ENCODE measurements at regions not wholly inside any gene's neighbourhood (a gene's known extent, or its start where the extent isn't known, plus 50 kb on each side); places are given as distances from the start of the nearest gene placed in this dataset.

DNA sequence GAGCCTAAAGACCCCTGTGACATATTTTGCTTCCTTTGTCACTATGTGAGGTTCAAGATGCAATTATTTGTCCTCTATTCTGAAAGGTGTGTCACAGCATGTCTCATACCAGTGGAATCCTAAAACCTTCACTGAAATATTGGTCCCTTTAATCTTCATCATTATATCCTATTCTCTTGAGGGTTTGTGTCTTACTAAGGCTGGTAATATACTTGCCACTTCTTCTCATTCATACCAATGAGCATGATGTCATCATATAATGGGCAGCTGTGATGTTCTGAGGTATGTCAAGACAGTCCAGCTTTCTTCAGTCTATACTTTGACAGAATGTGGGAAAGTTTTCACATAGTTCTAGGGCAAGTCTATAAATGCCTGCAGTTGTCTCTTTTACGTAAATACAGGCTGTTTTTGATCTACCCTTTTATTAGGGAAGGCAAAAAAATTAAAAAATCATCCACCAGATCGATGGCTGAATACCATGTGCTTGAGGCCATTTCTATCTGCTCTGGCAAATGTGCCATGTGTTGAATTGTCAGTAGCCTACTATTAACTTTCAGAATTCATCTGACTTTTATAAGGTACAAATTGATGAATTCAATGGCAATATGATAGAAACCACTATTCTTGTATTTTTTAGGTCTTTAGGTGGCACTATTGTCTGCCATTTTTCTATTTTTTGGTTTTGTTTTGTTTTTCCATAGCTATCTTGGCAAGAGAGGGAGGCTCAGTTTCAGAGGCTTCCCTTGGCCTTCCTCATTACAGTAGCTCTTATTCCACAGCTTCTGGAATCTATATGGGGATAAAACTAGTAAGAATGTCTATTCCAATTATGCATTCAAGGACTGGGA, 209.0 kb downstream of the PPARGC1A start:
- DNase-seq (no peak), ATAC-seq (ENCODE audit: poor library complexity) (no peak)
- intact Hi-C loops (cut with DNase I), result no loop called here

DNA sequence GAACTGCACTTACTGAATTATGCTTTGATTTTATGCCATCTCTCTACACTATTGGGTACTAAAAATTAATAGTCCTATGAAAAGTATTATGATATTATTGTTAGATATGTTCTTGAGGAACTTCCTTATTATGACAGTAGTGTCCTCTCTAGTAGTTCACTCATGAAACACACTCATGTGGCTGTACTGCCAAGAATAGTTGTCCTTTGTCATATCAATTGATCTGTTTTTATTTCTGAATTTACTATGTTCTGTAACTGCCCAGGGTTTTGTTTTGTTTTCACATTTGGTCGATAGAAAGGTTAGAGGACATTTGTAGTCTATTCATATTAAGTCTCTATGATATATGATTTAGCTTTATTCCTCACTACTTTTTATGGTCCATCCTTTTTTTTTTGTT, 215.2 kb downstream of the PPARGC1A start:
- no peak for DNase-seq
- intact Hi-C loops (cut with DNase I), result no loop called here
- no peak for ATAC-seq (ENCODE audit: poor library complexity)

DNA sequence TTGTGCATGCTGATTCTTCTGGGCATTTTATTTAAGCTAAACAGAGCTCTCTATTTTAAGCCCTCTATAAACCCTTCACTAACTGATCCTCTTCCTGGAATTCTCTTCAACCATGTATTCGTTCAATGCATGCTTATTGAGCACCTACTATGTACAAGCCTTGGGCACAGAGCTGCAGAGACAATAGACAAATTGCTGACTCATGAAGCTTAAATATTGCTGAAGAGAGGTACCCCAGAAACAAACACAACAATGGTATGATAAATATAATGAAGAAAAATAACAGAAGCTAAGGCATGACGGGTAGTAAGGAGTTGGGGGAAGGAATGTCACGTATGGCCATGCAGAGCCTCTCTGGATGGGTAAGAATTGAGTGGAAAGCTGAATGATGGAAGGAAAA, 222.2 kb downstream of the PPARGC1A start:
- ATAC-seq (ENCODE audit: poor library complexity) (no peak), DNase-seq (no peak)
- intact Hi-C loops (cut with DNase I), result no loop called here

DNA sequence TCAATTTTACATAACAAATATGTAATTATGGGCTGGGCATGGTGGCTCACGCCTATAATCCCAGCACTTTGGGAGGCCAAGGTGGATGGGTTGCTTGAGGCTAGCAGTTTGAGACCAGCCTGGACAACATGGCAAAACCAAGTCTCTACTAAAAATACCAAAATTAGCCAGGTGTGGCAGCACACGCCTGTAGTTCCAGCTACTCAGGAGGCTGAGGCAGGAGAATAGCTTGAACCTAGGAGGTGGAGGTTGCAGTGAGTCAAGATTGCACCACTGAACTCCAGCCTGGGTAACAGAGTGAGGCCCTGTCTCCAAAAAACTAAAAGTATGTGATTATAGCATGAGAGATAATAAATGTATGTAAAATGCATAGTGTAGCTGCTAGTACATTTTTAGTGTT, 229.0 kb downstream of the PPARGC1A start:
- ATAC-seq (ENCODE audit: poor library complexity) (no peak), DNase-seq (no peak)
- intact Hi-C loops (cut with DNase I), result no loop called here

DNA sequence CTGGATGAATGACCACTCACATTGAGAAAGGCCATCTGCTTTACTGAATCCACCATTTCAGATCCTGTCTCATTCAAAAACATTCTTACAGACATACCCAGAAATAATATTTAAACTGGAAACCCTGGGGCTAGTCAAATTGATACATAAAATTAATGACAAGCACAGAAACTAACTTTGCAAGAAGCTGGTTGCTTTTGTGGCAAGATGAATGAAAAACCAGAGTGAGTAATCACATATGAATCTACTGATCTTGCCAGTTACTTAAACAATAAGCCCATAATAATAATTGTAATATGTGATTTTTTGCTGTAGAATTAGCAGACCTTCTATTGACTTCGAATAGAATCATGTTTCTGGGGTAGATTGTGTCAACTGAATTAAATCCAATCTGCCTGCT, 235.1 kb downstream of the PPARGC1A start:
- ATAC-seq (ENCODE audit: poor library complexity) (no peak), DNase-seq (no peak)
- intact Hi-C loops (cut with DNase I), result no loop called here

DNA sequence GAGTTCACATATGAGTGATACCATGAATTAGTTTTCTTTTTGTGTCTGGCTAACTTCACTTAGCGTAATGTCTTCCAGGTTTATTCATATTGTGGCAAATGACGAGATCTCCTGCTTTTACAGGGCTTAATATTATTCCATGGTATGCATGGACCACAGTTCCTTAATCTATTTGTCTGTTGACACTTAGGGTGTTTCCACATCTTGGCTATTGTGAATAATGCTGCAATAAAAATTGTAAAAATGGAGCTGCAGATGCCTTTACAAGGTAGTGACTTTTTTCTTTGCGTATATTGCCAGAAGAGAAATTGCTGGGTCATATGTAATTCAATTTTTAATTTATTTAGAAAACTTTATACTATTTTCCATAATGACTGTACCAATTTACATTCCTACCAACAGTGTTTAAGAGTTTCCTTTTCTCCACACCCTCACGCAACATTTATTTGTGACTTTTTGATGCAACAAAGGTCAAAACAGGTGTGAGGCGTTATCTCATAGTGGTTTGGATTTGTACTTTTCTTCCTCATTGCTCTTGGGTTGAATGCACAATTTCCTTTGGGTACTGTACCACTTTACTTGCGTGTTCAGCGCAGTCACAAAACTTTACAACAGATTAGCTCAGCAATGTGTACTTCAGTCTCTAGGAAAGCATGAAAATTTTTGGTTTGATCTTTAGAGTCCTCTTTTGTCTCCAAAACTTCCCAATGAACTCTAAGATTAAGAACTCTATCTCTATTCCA, 240.8 kb downstream of the PPARGC1A start:
- no peak for ATAC-seq (ENCODE audit: poor library complexity)
- DNase-seq, result no peak
- intact Hi-C loops (cut with DNase I), result no loop called here

DNA sequence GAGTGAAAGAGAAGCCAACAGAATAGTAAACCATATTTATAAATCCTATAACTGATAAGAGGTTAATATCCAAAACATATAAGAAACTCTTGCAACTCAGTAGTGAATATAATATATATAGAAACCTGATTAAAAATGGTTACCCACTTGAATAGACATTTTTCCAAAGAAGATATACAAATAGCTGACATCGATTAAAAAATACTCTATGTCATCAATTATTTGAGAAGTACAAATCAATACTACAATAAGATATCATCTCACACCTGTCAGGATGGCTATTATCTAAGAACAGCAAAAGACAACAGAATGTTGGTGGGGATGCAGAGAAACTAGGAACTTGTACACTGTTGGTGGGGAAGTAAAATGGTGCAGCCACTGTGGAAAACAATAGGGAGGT, 254.4 kb downstream of the PPARGC1A start:
- intact Hi-C loops (cut with DNase I), result no loop called here
- no peak for DNase-seq
- no peak for ATAC-seq (ENCODE audit: poor library complexity)

DNA sequence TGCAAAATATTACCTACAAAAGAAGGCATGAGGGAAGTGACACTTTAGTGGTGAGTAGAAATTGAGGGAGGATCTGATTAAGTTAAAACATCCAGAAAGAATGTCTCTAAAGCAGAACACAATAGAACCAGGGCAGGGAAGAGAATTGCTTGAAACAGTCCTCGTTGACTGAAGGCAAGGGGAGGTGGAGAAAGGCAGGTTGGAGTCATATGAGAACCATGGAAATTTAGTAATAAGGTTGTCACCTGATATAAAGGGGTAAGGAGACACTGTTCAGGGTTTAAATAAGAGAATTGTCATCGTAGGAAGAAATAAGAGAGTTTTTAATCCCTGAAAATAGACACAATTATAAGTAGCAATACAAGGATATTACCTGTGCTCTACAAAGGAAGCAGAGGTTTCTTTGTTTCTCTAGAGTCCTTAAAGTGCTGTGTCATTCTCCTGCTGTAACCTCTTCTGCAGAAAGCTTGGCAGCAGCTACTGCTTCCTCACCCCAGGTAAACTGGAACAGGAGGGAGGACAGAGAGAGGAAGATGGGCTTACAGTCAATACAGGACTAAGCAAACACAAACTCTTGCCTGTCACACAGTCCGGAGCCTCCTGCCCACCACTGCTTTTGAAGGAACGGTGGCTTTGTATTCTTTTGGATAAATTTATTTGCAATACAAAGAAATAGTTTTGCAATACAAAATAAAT, 258.4 kb downstream of the PPARGC1A start:
- ATAC-seq (ENCODE audit: poor library complexity) (no peak), DNase-seq (no peak)
- intact Hi-C loops (cut with DNase I), result no loop called here

DNA sequence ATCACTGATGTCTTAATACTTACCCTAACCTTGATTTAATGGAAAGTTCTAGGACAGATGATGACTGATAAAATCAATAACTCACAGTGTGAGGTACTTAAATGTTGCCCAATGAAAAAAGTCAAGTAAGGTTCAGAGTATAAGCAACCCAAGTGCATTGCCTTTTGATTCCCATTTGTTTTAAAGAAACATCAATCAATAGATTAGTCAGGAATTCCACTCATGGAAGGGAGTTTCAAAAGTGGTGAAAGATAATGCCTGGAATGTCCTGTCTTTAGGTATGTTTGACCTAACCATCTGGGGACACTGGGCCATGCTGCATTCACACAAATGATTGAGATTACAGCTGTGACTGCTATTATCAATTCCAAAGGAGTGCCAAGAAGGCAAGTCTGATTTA, 259.7 kb downstream of the PPARGC1A start:
- no peak for ATAC-seq (ENCODE audit: poor library complexity)
- intact Hi-C loops (cut with DNase I), result no loop called here
- DNase-seq, result no peak

DNA sequence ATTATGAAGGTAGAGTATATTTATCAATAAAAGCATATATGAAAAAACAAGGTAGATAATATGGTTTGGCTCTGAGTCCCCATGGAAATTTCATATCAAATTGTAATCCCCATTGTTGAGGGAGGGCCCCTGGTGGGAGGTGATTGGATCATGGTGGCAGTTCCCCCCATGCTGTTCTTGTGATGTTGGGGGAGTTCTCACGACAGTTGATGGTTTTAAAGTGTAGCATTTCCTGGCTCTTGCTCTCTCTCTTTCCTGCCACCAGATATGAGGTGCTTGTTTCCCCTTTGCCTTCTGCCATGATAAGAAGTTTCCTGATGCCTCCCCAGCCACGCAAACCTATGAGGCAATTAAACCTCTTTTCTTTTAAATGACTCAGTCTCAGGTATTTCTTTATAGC, 260.4 kb downstream of the PPARGC1A start:
- ATAC-seq (ENCODE audit: poor library complexity) (no peak), DNase-seq (no peak)
- intact Hi-C loops (cut with DNase I), result no loop called here

DNA sequence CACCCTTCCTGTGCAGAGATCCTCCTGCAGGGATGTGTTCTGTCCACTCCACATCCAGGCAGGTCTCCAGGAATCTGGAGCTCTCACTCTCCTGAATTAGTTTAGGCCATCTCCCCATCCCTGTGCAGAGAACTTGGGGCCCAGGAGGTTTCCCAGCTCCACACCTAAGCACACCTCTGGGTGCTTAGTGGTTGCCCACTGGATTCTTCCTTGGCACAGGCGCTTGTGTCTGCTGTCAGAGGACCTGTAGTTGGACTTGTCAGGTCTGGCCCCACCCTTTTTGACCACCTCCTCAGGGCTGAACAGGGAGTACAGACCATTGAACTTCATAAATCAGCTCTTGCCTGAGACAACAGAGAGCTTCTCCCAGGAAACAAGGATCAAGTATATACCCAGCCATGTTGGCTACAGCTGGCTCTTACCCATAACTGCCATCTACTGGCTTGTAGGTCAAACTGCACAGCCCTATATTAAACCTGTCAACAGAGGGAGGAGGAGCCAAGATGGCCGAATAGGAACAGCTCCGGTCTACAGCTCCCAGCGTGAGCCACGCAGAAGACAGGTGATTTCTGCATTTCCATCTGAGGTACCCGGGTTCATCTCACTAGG, 275.5 kb downstream of the PPARGC1A start:
- ATAC-seq (ENCODE audit: poor library complexity) (peak; percentile 71), DNase-seq (no peak)
- intact Hi-C loops (cut with DNase I), result no loop called here

DNA sequence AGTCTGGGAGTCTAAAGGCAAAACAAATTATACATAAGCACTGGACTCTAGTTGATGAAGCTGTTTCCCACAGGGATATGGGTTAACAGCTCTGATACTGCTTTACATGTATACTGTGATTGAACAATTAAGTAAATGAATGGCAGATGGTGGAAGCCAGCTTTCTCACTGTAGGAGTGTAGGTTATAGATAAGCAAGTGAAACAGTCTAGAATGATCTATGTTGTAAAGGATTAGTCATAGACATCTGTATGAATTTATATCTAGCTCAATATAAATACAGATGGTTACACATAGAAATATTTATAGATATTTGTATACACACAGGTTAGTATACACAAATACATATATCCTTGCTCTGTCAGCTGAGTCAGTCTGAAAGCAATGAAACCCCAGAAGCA, 276.1 kb downstream of the PPARGC1A start:
- DNase-seq (no peak), ATAC-seq (ENCODE audit: poor library complexity) (no peak)
- intact Hi-C loops (cut with DNase I), result no loop called here

DNA sequence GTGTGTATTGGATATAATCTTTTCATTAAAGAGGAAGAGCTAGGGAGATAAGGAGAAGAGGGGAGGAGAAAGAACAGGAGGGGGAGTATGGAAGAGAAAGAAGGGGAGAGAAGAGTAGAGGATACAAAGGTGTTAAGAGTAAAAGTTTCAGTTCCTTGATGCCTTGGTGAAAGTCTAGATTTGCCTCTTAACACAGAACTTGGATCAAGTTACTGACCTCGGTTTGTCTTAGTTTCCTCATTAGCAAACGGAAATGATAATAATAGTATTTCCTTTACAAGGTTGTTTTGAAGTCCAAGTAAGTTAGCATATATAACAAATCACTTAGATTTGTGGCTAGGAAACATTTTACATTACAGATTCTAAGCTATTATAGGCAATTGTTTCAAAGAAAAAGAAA, 287.1 kb downstream of the PPARGC1A start:
- intact Hi-C loops (cut with DNase I), result no loop called here
- DNase-seq (no peak), ATAC-seq (ENCODE audit: poor library complexity) (no peak)

DNA sequence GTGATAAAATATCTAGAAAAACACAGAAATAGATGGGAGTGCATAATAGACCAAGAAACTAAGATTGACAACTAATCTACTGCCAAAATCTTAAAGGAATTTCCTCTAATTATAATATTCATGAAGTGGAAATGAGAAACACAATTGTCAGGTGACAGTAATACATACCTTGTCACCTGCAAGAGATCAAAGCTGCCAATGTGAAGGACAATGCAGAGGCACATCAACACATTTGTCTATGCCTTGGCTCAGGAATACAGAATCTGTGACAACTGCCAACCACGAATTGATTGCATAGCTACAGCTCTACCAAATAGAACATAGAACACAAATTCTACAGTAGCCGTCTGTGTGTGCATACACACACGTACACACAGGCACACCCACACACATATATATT, 295.7 kb downstream of the PPARGC1A start:
- ATAC-seq (ENCODE audit: poor library complexity) (no peak), DNase-seq (no peak)
- intact Hi-C loops (cut with DNase I), result no loop called here

DNA sequence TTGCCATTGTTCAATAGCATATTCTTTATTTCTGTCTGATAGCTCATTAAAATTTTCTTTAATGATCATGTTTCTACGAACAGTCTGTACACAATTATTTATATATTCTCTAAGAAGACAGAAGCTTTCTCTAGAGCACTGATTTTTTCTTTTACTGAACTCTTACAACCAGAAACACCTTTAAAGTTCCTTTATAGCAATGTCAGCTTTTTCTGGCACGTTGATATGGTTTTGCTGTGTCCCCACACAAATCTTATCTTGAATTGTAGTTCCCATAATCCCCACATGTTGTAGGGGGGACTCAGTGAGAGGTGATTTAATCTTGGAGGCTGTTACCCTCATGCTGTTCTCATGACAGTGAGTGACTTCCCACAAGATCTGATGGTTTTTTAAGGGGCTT, 299.4 kb downstream of the PPARGC1A start:
- ATAC-seq (ENCODE audit: poor library complexity), result no peak
- DNase-seq, result no peak
- intact Hi-C loops (cut with DNase I), result no loop called here

DNA sequence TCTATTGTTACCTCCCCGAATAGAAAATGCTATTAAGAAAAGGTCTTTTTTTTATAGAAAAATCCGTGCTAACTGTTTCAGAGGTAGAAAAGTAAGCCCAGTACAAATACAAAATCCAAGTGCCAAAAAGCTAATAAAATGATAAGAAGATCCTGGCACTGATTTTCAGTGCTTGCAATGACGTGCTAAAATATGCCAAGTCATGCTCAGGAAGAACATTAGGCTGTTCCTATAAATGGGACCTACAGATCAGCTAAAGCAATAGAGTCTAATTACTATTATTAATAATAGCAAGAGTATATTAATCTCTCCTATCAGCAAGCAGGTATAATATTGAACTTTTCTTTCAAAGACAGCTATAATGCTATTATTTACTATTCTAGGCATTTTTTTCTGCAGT, 305.8 kb downstream of the PPARGC1A start:
- peak; percentile 36 for ATAC-seq (ENCODE audit: poor library complexity)
- no peak for DNase-seq
- intact Hi-C loops (cut with DNase I), result no loop called here

DNA sequence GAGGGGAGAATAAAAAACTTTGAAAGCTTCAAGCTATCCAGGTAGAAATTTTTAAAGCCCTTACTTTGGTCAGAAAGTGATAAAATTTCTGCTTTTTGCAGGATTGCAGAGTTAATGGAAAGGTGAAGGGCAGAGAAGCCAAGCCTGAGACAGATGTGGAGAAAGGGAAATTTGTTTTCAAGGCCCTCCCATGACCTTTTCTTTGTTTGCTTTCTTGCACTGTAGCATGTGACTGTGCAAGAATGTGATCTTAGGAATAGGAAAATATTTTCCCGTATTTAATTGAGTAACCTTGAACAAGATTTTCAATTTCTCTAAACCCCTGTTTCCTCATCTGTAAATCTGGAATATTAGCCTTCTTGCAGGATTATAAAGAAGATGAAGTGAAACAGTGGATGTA, 307.2 kb downstream of the PPARGC1A start:
- DNase-seq (no peak), ATAC-seq (ENCODE audit: poor library complexity) (no peak)
- intact Hi-C loops (cut with DNase I), result no loop called here

DNA sequence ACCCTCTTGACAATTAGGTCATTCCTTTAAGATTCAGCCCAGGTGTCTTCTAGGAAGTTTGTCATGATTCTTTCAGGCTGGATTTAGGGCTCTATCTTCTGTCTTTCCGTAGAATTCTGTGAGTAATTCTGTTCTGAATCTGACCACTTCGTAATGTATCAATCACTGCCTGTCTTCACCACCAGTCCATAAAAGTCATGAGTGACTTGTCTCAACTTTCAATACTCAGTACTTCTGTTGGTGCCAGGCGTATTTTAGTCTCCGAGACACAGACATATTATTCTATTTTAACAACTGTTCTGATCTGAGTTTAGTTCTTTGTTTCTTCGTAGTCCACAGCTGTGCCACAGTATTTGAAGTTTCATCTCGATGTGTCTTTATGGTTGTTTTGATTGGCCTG, 310.7 kb downstream of the PPARGC1A start:
- intact Hi-C loops (cut with DNase I), result no loop called here
- ATAC-seq (ENCODE audit: poor library complexity), result no peak
- DNase-seq, result no peak

DNA sequence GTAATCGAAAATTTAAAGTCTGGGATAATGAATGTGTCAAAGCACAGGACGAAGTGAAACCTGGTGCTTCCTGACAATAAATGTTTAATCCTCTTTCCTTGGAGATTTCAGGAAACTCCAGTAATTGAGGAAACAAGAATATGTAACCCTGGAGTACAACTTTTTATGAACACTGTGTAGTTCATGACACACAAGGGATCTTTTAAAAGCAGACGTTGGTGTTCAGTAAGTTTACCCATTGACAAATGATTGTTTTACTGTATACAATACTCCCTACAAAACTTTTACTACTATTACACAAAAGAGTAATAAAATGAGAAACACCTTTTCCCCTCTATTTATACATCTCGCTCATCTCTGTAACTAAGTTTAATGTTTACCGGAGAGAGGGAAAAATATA, 312.4 kb downstream of the PPARGC1A start:
- intact Hi-C loops (cut with DNase I), result no loop called here
- no peak for ATAC-seq (ENCODE audit: poor library complexity)
- DNase-seq, result no peak

Data from Right ventricle myocardium superior (tissue), 1 donor.